Right atrium auricular region (tissue), 2 donors: ENCODE measurements at regions not wholly inside any gene's neighbourhood (a gene's known extent, or its start where the extent isn't known, plus 50 kb on each side); places are given as distances from the start of the nearest gene placed in this dataset.

Source experiments
- DNase-seq: peaks from one replicate; pipeline ENCODE4 v3.0.0-alpha.2; 2019; ENCODE audit warnings: low spot score
- H3K27ac ChIP-seq, 2 donors: fragments of 200-600 bp; sonication (generic); 1 replicate in 1 of 2; 2 replicates in 1 of 2; pipeline ENCODE4 v1.5.1; 2016 to 2019
- H3K27me3 ChIP-seq, 2 donors: fragments of 200-600 bp; sonication (generic); one replicate each; pipeline versions ENCODE4 v1.5.1 to v1.6.0; 2017 to 2019
- H3K36me3 ChIP-seq: fragments of 200-600 bp; sonication (generic); one replicate; pipeline ENCODE4 v1.5.1; 2016
- H3K4me1 ChIP-seq, 2 donors: fragments of 200-600 bp; sonication (generic); one replicate each; pipeline versions ENCODE4 v1.5.1 to v1.6.0; 2017 to 2019
- H3K4me3 ChIP-seq, 2 donors: fragments of 200-600 bp; sonication (generic); 1 replicate in 1 of 2; 2 replicates in 1 of 2; pipeline ENCODE4 v1.5.1; 2017 to 2019; ENCODE audit warnings: mild to moderate bottlenecking in 1 of 2, moderate library complexity in 1 of 2
- H3K9me3 ChIP-seq, 2 donors: fragments of 200-600 bp; sonication (generic); one replicate each; pipeline ENCODE4 v1.5.1; 2019
- CTCF ChIP-seq, 2 donors: fragments of 200-600 bp; sonication (generic); IDR thresholded peaks; one replicate each; pipeline ENCODE4 v1.5.1; 2019; ENCODE audit warnings: antibody characterized with exemption in 2 of 2

DNA sequence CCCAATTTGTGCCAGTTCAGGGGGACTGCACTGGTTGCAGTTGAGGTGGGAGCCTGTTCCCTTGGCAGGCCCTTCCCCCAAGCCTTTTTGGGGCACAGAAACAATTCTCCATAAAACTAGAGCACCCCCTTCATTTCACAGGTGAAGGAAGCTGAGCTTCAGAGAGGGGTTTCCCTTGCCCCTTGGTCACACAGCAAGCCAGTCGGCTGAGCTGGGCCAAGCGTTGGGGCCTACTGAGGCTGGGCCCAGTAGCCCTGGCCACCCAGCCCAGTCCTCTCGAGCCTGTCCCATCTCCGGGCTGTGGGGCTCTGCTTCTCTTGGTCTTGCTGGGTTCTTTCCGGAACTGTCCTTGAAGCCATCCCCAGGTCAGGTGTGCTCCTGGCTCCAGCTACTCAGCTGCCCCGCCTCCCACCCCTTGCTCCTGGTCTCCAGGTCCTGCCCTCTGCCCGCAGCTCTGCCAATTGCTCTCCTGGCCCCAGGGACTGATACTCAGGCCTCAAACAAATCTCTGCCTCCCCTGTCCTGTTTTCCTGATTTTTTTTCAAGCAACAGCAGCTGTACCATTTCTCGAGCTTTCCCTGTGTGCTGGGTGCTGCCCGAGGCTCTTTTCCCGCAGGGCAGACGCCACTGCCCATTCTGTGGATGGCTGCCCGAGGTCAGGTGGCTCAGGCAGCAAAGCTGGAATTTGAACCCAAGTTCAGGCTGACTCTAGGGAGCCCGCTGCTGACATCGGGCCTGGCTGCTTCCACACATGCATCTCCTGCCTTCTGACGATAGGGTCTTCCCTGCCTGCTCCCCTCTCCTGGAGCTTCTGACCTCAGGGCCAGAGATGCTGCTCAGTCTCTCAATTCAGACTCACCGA, 87.4 kb upstream of the NKD1 start:
- no peaks in the 10 kb centered on the region for H3K4me1 ChIP-seq
- TF ChIP-seq CTCF (IDR thresholded peaks at IDR 0.05): no peak
- H3K36me3 ChIP-seq: no peaks in the 10 kb centered on the region
- H3K9me3 ChIP-seq: no peaks in the 10 kb centered on the region
- no peaks in the 10 kb centered on the region for H3K27me3 ChIP-seq
- no peak overlapping the region for H3K27ac ChIP-seq
- no peak overlapping the region for H3K4me3 ChIP-seq
- no peak for DNase-seq

GRCh38 chr16:50459496-50460080, 88.6 kb upstream of the NKD1 start:
- Histone ChIP-seq H3K4me1 (no peaks in the 10 kb centered on the region), H3K9me3 (no peaks in the 10 kb centered on the region), H3K27ac (no peak overlapping the region), H3K4me3 (no peak overlapping the region), H3K27me3 (no peaks in the 10 kb centered on the region), H3K36me3 (no peaks in the 10 kb centered on the region)
- DNase-seq: no peak
- no peak for TF ChIP-seq CTCF (IDR thresholded peaks at IDR 0.05)

DNA sequence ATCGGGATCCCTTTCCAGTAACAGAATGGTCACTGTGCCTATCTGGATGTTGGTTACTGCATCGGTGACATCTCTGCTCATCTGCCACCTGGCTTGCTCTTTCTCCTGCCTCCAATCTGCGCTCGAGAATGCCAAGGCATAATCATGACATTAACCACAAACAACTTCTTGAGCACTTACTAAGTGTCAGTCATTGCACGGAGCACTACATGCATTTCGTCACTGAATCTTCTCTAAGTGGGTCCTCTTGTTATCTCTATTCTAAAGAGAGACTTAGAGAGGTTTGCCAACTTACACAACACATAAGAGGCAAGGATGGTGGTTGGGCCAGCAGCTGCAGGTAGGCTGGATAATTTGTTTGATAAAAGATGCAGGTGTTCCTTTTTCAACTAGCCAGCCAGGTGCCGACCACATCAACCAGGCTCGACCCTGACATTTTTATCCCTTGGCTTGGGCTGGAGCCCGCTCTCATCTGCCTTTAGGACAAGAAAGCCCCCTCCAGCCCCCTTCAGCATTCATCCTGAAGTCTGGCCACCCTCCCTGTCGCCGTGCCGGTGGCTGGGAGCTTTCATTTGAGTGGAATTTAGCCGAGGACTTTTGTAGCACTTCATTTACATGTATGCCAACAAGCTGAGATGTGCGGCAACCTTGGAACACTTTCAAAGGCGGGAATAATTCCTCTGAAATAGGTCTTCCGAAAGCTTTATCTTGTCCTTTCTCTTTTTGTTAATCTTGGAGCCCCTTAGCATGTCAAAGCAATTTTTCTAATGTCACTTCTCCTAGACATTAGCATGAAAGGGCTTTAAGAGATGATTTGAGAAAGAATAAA, 89.3 kb upstream of the NKD1 start:
- no peak for TF ChIP-seq CTCF (IDR thresholded peaks at IDR 0.05)
- H3K36me3 ChIP-seq: no peaks in the 10 kb centered on the region
- no peaks in the 10 kb centered on the region for H3K27me3 ChIP-seq
- DNase-seq: no peak
- H3K27ac ChIP-seq: no peak overlapping the region
- H3K4me1 ChIP-seq: no peaks in the 10 kb centered on the region
- H3K9me3 ChIP-seq: no peaks in the 10 kb centered on the region
- no peak overlapping the region for H3K4me3 ChIP-seq

DNA sequence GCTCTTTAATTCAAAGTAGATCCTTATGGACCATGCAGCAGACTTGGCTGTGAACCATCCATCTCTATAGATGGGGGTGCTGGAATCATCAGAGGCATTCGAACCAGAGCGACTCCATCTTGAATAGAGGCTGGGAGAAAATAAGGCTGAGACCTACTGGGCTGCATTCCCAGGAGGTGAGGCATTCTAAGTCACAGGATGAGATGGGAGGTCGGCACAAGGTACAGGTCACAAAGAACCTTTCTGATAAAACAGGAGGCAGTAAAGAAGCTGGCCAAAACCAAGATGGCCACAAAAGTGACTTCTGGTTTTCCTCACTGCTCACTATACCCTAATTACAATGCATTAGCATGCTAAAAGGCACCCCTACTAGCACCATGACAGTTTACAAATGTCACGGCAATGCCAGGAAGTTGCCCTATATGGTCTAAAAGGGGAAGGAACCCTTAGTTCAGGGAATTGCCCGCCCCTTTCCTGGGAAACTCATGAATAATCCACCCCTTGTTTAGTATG, 89.2 kb upstream of the BRD7 start:
- H3K9me3 ChIP-seq: no peaks in the 10 kb centered on the region
- H3K4me1 ChIP-seq: no peaks in the 10 kb centered on the region
- H3K4me3 ChIP-seq: no peak overlapping the region
- H3K27me3 ChIP-seq: no peaks in the 10 kb centered on the region
- DNase-seq: no peak
- H3K36me3 ChIP-seq: no peaks in the 10 kb centered on the region
- no peak overlapping the region for H3K27ac ChIP-seq
- no peak for TF ChIP-seq CTCF (IDR thresholded peaks at IDR 0.05)

DNA sequence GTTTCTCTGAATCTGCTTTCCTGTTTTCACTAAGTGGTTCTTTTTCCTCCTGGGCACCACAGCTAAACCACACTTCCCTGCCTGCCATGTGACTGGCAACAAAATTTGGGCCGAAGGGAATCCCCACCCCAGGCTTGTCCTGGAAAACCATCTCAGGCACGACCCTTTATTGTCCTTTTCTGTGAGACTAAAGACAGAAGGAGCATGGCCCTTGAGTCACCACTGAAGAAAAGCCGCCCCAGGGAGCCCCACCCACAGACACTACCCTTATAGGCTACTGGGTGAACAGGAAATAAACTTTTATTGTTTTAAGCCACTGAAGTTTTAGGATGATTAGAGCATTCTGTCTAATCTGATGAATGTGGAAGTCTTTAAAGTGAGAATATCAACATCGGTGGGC, 88.6 kb upstream of the BRD7 start:
- Histone ChIP-seq H3K9me3 (no peaks in the 10 kb centered on the region), H3K36me3 (no peaks in the 10 kb centered on the region), H3K4me3 (no peak overlapping the region), H3K27ac (no peak overlapping the region), H3K4me1 (no peaks in the 10 kb centered on the region), H3K27me3 (no peaks in the 10 kb centered on the region)
- no peak for TF ChIP-seq CTCF (IDR thresholded peaks at IDR 0.05)
- DNase-seq: no peak
